Natural killer cell treated with Interleukin-12 subunit alpha and Interleukin-12 subunit beta and Interleukin-15 and Interleukin-18, amount 100 ng/mL, for 72 hours (primary cell): ENCODE measurements at regions not wholly inside any gene's neighbourhood (a gene's known extent, or its start where the extent isn't known, plus 50 kb on each side); places are given as distances from the start of the nearest gene placed in this dataset.
A peak's percentile ranks its signal among the peaks of the same experiment; 100 is the strongest.

Experiments used
- ATAC-seq, 2 donors: fragments of 150-1000 bp; cut with Tn5 transposase in 1 of 2; sonication (Bioruptor Pico), chemical (Tn5 transposase) in 1 of 2; 2 replicates each; pipeline ENCODE4 v1.10.0; 2021
- DNase-seq: peaks from one replicate; pipeline ENCODE4 v3.0.0; 2022; ENCODE audit warnings: low spot score
- H3K27ac Mint-ChIP-seq, 2 donors: 1 replicate in 1 of 2; 2 replicates in 1 of 2; pipeline ENCODE4 v1.8.0; 2022; ENCODE audit warnings: mixed read lengths in 2 of 2, mild to moderate bottlenecking in 1 of 2, moderate library complexity in 1 of 2
- H3K27me3 Mint-ChIP-seq, 2 donors: 1 replicate in 1 of 2; 2 replicates in 1 of 2; pipeline ENCODE4 v1.8.0; 2022; ENCODE audit warnings: mixed read lengths in 2 of 2
- H3K36me3 Mint-ChIP-seq: one replicate; pipeline ENCODE4 v1.8.0; 2022; ENCODE audit warnings: mixed read lengths
- H3K4me1 Mint-ChIP-seq, 2 donors: 1 replicate in 1 of 2; 2 replicates in 1 of 2; pipeline ENCODE4 v1.8.0; 2022; ENCODE audit warnings: low read depth in 2 of 2, mixed read lengths in 2 of 2, mild to moderate bottlenecking in 1 of 2
- H3K4me3 Mint-ChIP-seq: one replicate; pipeline ENCODE4 v1.8.0; 2022; ENCODE audit warnings: mixed read lengths
- H3K9me3 Mint-ChIP-seq: 2 replicates; pipeline ENCODE4 v1.8.0; 2022; ENCODE audit warnings: mixed read lengths

- no peak for ATAC-seq
- Mint-ChIP-seq H3K27ac (no peak overlapping the region), H3K27me3 (peaks cover 5 to 34% of the 10 kb centered on the region in 2 donors), H3K36me3 (no peaks in the 10 kb centered on the region), H3K9me3 (peaks cover 3% of the 10 kb centered on the region), H3K4me1 (no peaks in the 10 kb centered on the region), H3K4me3 (no peak overlapping the region)
- DNase-seq = no peak
Measured at GRCh38 chr2:23286758-23287704, 97.9 kb upstream of the KLHL29 start.

GRCh38 chr2:23289671-23290070, 95.3 kb upstream of the KLHL29 start:
- ATAC-seq = no peak
- peaks cover 6 to 19% of the 10 kb centered on the region in 2 donors for H3K27me3 Mint-ChIP-seq

GRCh38 chr2:23291239-23291638, 93.7 kb upstream of the KLHL29 start:
- H3K27me3 Mint-ChIP-seq = peaks cover 6 to 27% of the 10 kb centered on the region in 2 donors
- no peak overlapping the region for H3K4me3 Mint-ChIP-seq
- ATAC-seq (no peak), DNase-seq (no peak)
- no peaks in the 10 kb centered on the region for H3K36me3 Mint-ChIP-seq
- no peaks in the 10 kb centered on the region for H3K9me3 Mint-ChIP-seq
- H3K4me1 Mint-ChIP-seq = no peaks in the 10 kb centered on the region
- H3K27ac Mint-ChIP-seq = no peak overlapping the region

More at GRCh38 chr2:23289671-23290070, 95.3 kb upstream of the KLHL29 start:
- H3K4me1 Mint-ChIP-seq = no peaks in the 10 kb centered on the region
- H3K27ac Mint-ChIP-seq = no peak overlapping the region
- no peaks in the 10 kb centered on the region for H3K36me3 Mint-ChIP-seq
- H3K9me3 Mint-ChIP-seq = no peaks in the 10 kb centered on the region
- no peak for DNase-seq
- H3K4me3 Mint-ChIP-seq = no peak overlapping the region

GRCh38 chr2:23292024-23292423, 93.0 kb upstream of the KLHL29 start:
- Mint-ChIP-seq H3K36me3 (no peaks in the 10 kb centered on the region), H3K27me3 (peaks cover 6 to 32% of the 10 kb centered on the region in 2 donors), H3K9me3 (no peaks in the 10 kb centered on the region), H3K27ac (no peak overlapping the region), H3K4me1 (no peaks in the 10 kb centered on the region), H3K4me3 (no peak overlapping the region)
- no peak for DNase-seq
- ATAC-seq = no peak

- Mint-ChIP-seq H3K4me1 (no peaks in the 10 kb centered on the region), H3K27me3 (peaks cover 6 to 32% of the 10 kb centered on the region in 2 donors), H3K4me3 (no peak overlapping the region), H3K27ac (no peak overlapping the region), H3K9me3 (no peaks in the 10 kb centered on the region), H3K36me3 (no peaks in the 10 kb centered on the region)
- DNase-seq (no peak), ATAC-seq (no peak)
Measured at GRCh38 chr2:23293063-23293462, 91.9 kb upstream of the KLHL29 start.

GRCh38 chr2:23293731-23294130, 91.2 kb upstream of the KLHL29 start:
- no peak for ATAC-seq
- H3K27ac Mint-ChIP-seq = no peak overlapping the region
- H3K9me3 Mint-ChIP-seq = no peaks in the 10 kb centered on the region
- H3K36me3 Mint-ChIP-seq = no peaks in the 10 kb centered on the region
- H3K4me3 Mint-ChIP-seq = no peak overlapping the region
- H3K4me1 Mint-ChIP-seq = no peaks in the 10 kb centered on the region
- no peak for DNase-seq
- peaks cover 11 to 31% of the 10 kb centered on the region in 2 donors for H3K27me3 Mint-ChIP-seq

GRCh38 chr2:23294238-23294637, 90.7 kb upstream of the KLHL29 start:
- ATAC-seq (no peak), DNase-seq (no peak)
- H3K36me3 Mint-ChIP-seq = no peaks in the 10 kb centered on the region
- H3K9me3 Mint-ChIP-seq = no peaks in the 10 kb centered on the region
- H3K4me1 Mint-ChIP-seq = no peaks in the 10 kb centered on the region
- no peak overlapping the region for H3K27ac Mint-ChIP-seq
- peaks cover 11 to 25% of the 10 kb centered on the region in 2 donors for H3K27me3 Mint-ChIP-seq
- H3K4me3 Mint-ChIP-seq = no peak overlapping the region

- H3K4me1 Mint-ChIP-seq = no peaks in the 10 kb centered on the region
- peaks cover 11 to 19% of the 10 kb centered on the region in 2 donors for H3K27me3 Mint-ChIP-seq
- no peaks in the 10 kb centered on the region for H3K9me3 Mint-ChIP-seq
- no peak overlapping the region for H3K27ac Mint-ChIP-seq
- H3K36me3 Mint-ChIP-seq = no peaks in the 10 kb centered on the region
- ATAC-seq (no peak), DNase-seq (peak; percentile 25)
- no peak overlapping the region for H3K4me3 Mint-ChIP-seq
Measured at GRCh38 chr2:23296691-23297090, 88.3 kb upstream of the KLHL29 start.

- H3K4me3 Mint-ChIP-seq = no peak overlapping the region
- no peaks in the 10 kb centered on the region for H3K36me3 Mint-ChIP-seq
- no peaks in the 10 kb centered on the region for H3K9me3 Mint-ChIP-seq
- no peak overlapping the region for H3K27ac Mint-ChIP-seq
- H3K27me3 Mint-ChIP-seq = peaks cover 11 to 20% of the 10 kb centered on the region in 2 donors
- no peaks in the 10 kb centered on the region for H3K4me1 Mint-ChIP-seq
- DNase-seq (no peak), ATAC-seq (no peak)
Measured at GRCh38 chr2:23297112-23297511, 87.9 kb upstream of the KLHL29 start.

- peaks cover 11 to 20% of the 10 kb centered on the region in 2 donors for H3K27me3 Mint-ChIP-seq
- ATAC-seq (no peak), DNase-seq (peak; percentile 5)
- H3K4me3 Mint-ChIP-seq = no peak overlapping the region
- H3K9me3 Mint-ChIP-seq = no peaks in the 10 kb centered on the region
- H3K36me3 Mint-ChIP-seq = no peaks in the 10 kb centered on the region
- H3K27ac Mint-ChIP-seq = no peak overlapping the region
- no peaks in the 10 kb centered on the region for H3K4me1 Mint-ChIP-seq
Measured at GRCh38 chr2:23298551-23298950, 86.4 kb upstream of the KLHL29 start.

GRCh38 chr2:23299476-23300195, 85.3 kb upstream of the KLHL29 start:
- Mint-ChIP-seq H3K4me3 (no peak overlapping the region), H3K27ac (no peak overlapping the region), H3K9me3 (no peaks in the 10 kb centered on the region), H3K36me3 (no peaks in the 10 kb centered on the region), H3K27me3 (peaks cover 11 to 31% of the 10 kb centered on the region in 2 donors), H3K4me1 (no peaks in the 10 kb centered on the region)
- no peak for ATAC-seq
- peak; percentile 54 for DNase-seq

- H3K4me1 Mint-ChIP-seq = no peaks in the 10 kb centered on the region
- H3K4me3 Mint-ChIP-seq = no peak overlapping the region
- ATAC-seq = no peak
Measured at GRCh38 chr2:23301136-23301535, 83.8 kb upstream of the KLHL29 start.

GRCh38 chr2:23302591-23302990, 82.4 kb upstream of the KLHL29 start:
- no peaks in the 10 kb centered on the region for H3K4me1 Mint-ChIP-seq
- ATAC-seq (no peak), DNase-seq (no peak)
- no peaks in the 10 kb centered on the region for H3K36me3 Mint-ChIP-seq
- H3K4me3 Mint-ChIP-seq = no peak overlapping the region
- no peak overlapping the region for H3K27ac Mint-ChIP-seq
- peaks cover 14 to 35% of the 10 kb centered on the region in 2 donors for H3K27me3 Mint-ChIP-seq
- no peaks in the 10 kb centered on the region for H3K9me3 Mint-ChIP-seq

More at GRCh38 chr2:23301136-23301535, 83.8 kb upstream of the KLHL29 start:
- no peak for DNase-seq
- peaks cover 14 to 36% of the 10 kb centered on the region in 2 donors for H3K27me3 Mint-ChIP-seq
- H3K27ac Mint-ChIP-seq = no peak overlapping the region
- H3K36me3 Mint-ChIP-seq = no peaks in the 10 kb centered on the region
- H3K9me3 Mint-ChIP-seq = no peaks in the 10 kb centered on the region

- H3K27me3 Mint-ChIP-seq = peaks cover 11 to 47% of the 10 kb centered on the region in 2 donors
- H3K4me3 Mint-ChIP-seq = no peak overlapping the region
- H3K4me1 Mint-ChIP-seq = no peaks in the 10 kb centered on the region
- ATAC-seq (no peak), DNase-seq (peak; percentile 18)
- H3K9me3 Mint-ChIP-seq = no peaks in the 10 kb centered on the region
- H3K36me3 Mint-ChIP-seq = no peaks in the 10 kb centered on the region
- no peak overlapping the region for H3K27ac Mint-ChIP-seq
Measured at GRCh38 chr2:23306401-23306800, 78.6 kb upstream of the KLHL29 start.
